Breast epithelium (tissue), 3 donors: ENCODE measurements at regions not wholly inside any gene's neighbourhood (a gene's known extent, or its start where the extent isn't known, plus 50 kb on each side); places are given as distances from the start of the nearest gene placed in this dataset.

Experiments
- POLR2AphosphoS5 ChIP-seq, 3 donors: sonication (generic); formaldehyde crosslinking; IDR thresholded peaks; one replicate each; pipeline ENCODE4 v1.6.1; 2017; ENCODE audit warnings: antibody characterized with exemption in 3 of 3
- TF ChIP-seq, protein P1 (sequence below), 3 donors: fragments of 450-650 bp; IDR thresholded peaks; one replicate each; pipeline ENCODE4 v1.5.1; 2016 to 2017; ENCODE audit warnings: antibody characterized with exemption in 3 of 3, mild to moderate bottlenecking in 3 of 3, moderate library complexity in 3 of 3

DNA sequence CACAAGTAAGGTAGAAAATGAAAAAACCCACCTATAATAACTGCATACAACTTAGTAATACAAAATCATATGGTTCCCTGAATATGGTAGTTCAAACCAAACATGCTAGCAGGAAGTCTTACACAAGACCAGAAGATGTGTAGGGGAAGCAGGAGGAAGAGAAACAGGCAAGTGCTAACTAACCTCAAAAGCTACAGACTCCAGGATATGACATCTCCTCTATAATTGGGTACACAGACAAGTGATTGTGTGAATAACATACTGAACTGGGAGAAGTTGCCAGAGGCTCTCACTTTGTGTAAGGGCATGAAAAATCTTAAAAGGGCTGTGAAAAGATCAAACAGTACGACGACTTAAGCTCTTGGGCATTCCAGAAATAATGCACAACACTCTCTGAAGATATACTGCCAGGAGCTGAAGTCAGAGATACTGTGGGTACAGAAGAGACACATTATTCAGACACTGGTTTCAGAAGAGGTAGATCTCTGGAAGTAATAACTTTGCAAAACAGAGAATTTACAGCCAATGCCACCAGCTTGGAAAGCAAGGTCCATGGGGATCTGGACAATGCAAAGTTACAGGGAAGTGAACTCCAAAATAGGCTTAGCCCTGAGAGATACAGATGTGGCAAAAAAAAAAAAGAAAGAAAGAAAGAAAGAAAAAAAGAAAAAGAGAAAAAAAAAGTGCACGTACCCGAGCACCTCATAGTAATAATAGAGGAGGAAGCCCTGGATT is 767.2 kb downstream of the TNS3 start:
- TF ChIP-seq, protein P1, sequence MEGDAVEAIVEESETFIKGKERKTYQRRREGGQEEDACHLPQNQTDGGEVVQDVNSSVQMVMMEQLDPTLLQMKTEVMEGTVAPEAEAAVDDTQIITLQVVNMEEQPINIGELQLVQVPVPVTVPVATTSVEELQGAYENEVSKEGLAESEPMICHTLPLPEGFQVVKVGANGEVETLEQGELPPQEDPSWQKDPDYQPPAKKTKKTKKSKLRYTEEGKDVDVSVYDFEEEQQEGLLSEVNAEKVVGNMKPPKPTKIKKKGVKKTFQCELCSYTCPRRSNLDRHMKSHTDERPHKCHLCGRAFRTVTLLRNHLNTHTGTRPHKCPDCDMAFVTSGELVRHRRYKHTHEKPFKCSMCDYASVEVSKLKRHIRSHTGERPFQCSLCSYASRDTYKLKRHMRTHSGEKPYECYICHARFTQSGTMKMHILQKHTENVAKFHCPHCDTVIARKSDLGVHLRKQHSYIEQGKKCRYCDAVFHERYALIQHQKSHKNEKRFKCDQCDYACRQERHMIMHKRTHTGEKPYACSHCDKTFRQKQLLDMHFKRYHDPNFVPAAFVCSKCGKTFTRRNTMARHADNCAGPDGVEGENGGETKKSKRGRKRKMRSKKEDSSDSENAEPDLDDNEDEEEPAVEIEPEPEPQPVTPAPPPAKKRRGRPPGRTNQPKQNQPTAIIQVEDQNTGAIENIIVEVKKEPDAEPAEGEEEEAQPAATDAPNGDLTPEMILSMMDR (IDR thresholded peaks at IDR 0.05), result no peak
- no peak for TF ChIP-seq POLR2AphosphoS5 (IDR thresholded peaks at IDR 0.05)
